Activated naive CD4-positive, alpha-beta T cell treated with anti-CD3 and anti-CD28 coated beads for 36 hours (primary cell): ENCODE measurements at regions not wholly inside any gene's neighbourhood (a gene's known extent, or its start where the extent isn't known, plus 50 kb on each side); places are given as distances from the start of the nearest gene placed in this dataset.
"Not testable (repeated sequence)": the region's sequence is repeated elsewhere in the genome, so short reads cannot be mapped to it uniquely, and the experiment has no call there.

Experiments used
- CTCF ChIA-PET: fragments of 350-600 bp; sonication (Branson Sonifier 250); formaldehyde crosslinking; loops from one replicate; lab custom pipeline; 2021; ENCODE audit warnings: antibody characterized with exemption; lab: Charles Lee
- DNase-seq: peaks from one replicate; pipeline ENCODE4 v3.0.0-alpha.2; 2020
- H3K27ac Mint-ChIP-seq: one replicate; pipeline ENCODE4 v1.8.0; 2021; ENCODE audit warnings: mild to moderate bottlenecking, mixed read lengths
- H3K27me3 Mint-ChIP-seq: one replicate; pipeline ENCODE4 v1.8.0; 2021; ENCODE audit warnings: low read depth, mixed read lengths
- H3K36me3 Mint-ChIP-seq: one replicate; pipeline ENCODE4 v1.8.0; 2021; ENCODE audit warnings: low read depth, mixed read lengths
- H3K4me1 Mint-ChIP-seq: one replicate; pipeline ENCODE4 v1.8.0; 2021; ENCODE audit warnings: low read depth, mixed read lengths
- H3K4me3 Mint-ChIP-seq: one replicate; pipeline ENCODE4 v1.8.0; 2021; ENCODE audit warnings: mild to moderate bottlenecking, moderate library complexity, mixed read lengths
- H3K9me3 Mint-ChIP-seq: one replicate; pipeline ENCODE4 v1.8.0; 2021; ENCODE audit warnings: mixed read lengths
- intact Hi-C: fragments of 100-400 bp; cut with micrococcal nuclease; formaldehyde crosslinking; loops from one replicate; pipeline ENCODE4 v1.15.1; 2023

- no peak for DNase-seq
- peaks cover 2% of the 10 kb centered on the region for H3K4me1 Mint-ChIP-seq
- H3K27me3 Mint-ChIP-seq: no peaks in the 10 kb centered on the region
- H3K4me3 Mint-ChIP-seq: no peak overlapping the region
- no peaks in the 10 kb centered on the region for H3K9me3 Mint-ChIP-seq
- no peaks in the 10 kb centered on the region for H3K36me3 Mint-ChIP-seq
- CTCF ChIA-PET: no interaction called here
- H3K27ac Mint-ChIP-seq: no peak overlapping the region
- intact Hi-C loops: no loop called here
These were observed 63.9 kb downstream of the NFKBIZ start for GRCh38 chr3:101913168-101913567.

DNA sequence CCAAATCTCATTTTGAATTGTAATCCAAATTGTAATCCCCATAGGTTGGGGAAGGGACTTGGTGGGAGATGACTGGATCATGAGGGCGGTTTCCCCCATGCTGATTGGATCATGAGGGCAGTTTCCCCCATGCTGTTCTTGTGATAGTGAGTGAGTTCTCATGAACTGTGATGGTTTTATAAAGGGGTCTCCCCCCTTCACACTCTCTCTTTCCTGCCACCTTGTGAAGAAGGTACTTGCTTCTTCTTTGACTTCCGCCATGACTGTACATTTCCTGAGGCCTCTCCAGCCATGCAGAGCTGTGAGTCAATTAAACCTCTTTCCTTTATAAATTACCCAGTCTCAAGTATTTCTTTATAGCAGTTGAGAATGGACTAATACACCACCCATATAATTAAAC, 68.4 kb downstream of the NFKBIZ start:
- DNase-seq, H3K36me3 Mint-ChIP-seq, H3K9me3 Mint-ChIP-seq, H3K27me3 Mint-ChIP-seq, H3K4me1 Mint-ChIP-seq, intact Hi-C loops, H3K4me3 Mint-ChIP-seq, CTCF ChIA-PET, H3K27ac Mint-ChIP-seq: not testable (repeated sequence)

- intact Hi-C loops, H3K36me3 Mint-ChIP-seq, H3K9me3 Mint-ChIP-seq, H3K27me3 Mint-ChIP-seq, DNase-seq, CTCF ChIA-PET, H3K27ac Mint-ChIP-seq, H3K4me3 Mint-ChIP-seq: not testable (repeated sequence)
- H3K4me1 Mint-ChIP-seq: peaks cover 32% of the 10 kb centered on the region
These were observed 72.9 kb downstream of the NFKBIZ start for GRCh38 chr3:101922151-101922725.

DNA sequence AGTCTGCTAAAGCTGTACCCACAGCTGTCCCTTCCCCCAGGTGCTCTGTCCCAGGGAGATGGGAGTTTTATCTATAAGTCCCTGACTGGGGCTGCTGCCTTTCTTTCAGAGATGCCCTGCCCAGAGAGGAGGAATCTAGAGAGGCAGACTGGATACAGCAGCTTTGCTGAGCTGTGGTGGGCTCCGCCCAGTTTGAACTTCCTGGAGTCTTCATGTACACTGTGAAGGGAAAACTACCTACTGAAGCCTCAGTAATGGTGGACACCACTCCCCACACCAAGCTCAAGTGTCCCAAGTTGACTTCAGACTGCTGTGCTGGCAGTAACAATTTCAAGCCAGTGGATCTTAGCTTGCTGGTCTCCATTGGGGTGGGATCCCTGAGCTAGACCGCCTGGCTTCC, 75.3 kb downstream of the NFKBIZ start:
- intact Hi-C loops: loop anchor here (1.0 kb wide), 3 partner anchors 12 to 74 kb away; no protein-coding TSS in a partner anchor
- peaks cover 30% of the 10 kb centered on the region for H3K4me1 Mint-ChIP-seq
- H3K36me3 Mint-ChIP-seq, CTCF ChIA-PET, H3K27ac Mint-ChIP-seq, H3K9me3 Mint-ChIP-seq, H3K27me3 Mint-ChIP-seq, H3K4me3 Mint-ChIP-seq: not testable (repeated sequence)
- DNase-seq: peak; percentile 32

DNA sequence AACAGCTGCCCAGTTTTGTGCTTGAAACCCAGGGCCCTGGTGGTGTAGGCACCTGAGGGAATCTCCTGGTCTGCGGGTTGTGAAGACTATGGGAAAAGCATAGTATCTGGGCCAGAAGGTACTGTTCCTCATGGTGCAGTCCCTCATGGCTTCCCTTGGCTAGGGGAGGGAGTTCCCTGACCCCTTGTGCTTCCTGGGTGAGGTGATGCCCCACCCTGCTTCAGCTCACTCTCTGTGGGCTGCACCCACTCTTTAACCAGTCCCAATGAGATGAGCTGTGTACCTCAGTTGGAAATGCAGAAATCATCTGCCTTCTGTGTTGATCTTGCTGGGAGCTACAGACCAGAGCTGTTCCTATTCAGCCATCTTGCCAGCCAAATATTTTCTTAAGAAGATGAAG, 75.8 kb downstream of the NFKBIZ start:
- not testable (repeated sequence) for H3K27ac Mint-ChIP-seq, H3K27me3 Mint-ChIP-seq, H3K36me3 Mint-ChIP-seq, H3K4me3 Mint-ChIP-seq, H3K9me3 Mint-ChIP-seq
- intact Hi-C loops: loop anchor here (1.0 kb wide), 3 partner anchors 11 to 75 kb away; no protein-coding TSS in a partner anchor
- peaks cover 30% of the 10 kb centered on the region for H3K4me1 Mint-ChIP-seq
- DNase-seq: peak; percentile 63
- CTCF ChIA-PET: interaction anchor here (0.6 to 1.3 kb wide), 4 partner anchors 9 to 300 kb away, joined by 3 read pairs; no protein-coding TSS in a partner anchor

DNA sequence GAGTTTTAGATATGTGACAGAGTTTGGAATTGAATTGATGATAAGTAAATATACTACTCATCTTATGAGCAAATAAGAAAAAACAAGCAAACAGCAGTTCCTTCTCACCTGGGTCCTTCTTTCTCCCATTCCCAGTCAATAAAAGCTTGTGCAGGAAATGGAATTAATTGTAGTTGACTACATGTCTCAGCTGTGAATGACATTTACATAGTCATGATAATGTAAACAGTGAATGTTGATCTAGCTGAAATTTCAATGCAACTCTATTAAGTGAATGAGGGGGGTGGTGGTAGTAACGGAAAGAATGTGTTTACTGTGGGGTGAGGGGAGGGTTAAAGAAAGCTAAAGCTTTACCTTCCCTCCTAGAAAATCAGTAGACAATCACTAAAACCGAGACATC, 76.2 kb downstream of the NFKBIZ start:
- no peak for DNase-seq
- CTCF ChIA-PET: interaction anchor here (0.6 to 1.3 kb wide), 4 partner anchors 9 to 299 kb away, joined by 3 read pairs; no protein-coding TSS in a partner anchor
- intact Hi-C loops: loop anchor here (1.0 kb wide), 3 partner anchors 11 to 75 kb away; no protein-coding TSS in a partner anchor
- peaks cover 30% of the 10 kb centered on the region for H3K4me1 Mint-ChIP-seq
- no peaks in the 10 kb centered on the region for H3K27me3 Mint-ChIP-seq
- H3K27ac Mint-ChIP-seq: no peak overlapping the region
- H3K36me3 Mint-ChIP-seq: no peaks in the 10 kb centered on the region
- peaks cover 3% of the 10 kb centered on the region for H3K9me3 Mint-ChIP-seq
- H3K4me3 Mint-ChIP-seq: no peak overlapping the region

DNA sequence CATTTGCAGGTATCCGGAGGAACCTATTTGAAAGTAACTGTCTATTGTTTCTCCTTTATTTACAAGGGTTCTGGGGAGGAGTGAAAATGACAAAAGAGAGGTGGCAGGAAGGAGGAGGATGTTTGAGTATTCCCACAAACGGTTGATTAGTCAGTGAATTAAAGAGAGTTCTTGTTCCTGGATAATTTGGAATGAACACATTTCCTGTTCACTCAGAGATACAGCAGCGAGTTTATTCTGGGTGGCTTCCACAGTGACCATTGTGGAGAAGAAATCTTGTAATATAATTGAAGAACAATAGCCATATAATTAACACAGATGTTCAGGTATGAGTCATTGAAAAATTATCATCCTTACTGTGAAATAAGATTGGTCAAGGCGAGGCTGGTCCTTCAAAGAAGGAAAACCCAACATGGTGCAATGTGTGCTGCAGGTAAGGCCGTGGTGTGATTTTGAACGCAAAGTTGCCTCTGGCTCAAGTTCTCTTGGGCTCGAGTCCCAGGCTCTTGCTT, 77.3 kb downstream of the NFKBIZ start:
- Mint-ChIP-seq H3K4me1 (peaks cover 30% of the 10 kb centered on the region), H3K27ac (no peak overlapping the region), H3K27me3 (no peaks in the 10 kb centered on the region), H3K4me3 (no peak overlapping the region), H3K36me3 (no peaks in the 10 kb centered on the region), H3K9me3 (peaks cover 3% of the 10 kb centered on the region)
- DNase-seq: no peak
- CTCF ChIA-PET: no interaction called here
- intact Hi-C loops: no loop called here

DNA sequence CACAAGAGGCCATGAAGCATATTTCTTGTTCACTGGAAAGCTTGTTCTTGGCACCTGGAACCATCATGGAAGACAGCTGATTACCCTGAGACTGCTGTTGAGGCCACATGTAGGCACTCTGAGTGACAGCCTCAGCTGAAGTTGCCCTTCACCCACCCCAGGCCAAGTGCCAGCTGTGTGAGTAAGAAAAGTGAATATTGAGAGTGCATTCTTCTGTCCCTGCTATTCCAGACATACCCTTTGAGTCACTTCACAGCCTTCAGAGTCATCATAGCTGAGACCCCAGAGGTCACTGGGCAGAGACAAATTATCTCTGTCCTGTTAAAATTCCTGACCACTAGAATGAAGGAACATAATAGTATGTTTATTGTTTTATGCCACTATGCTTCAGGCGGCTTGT, 79.6 kb downstream of the NFKBIZ start:
- no peak for DNase-seq
- H3K4me3 Mint-ChIP-seq: no peak overlapping the region
- no peaks in the 10 kb centered on the region for H3K27me3 Mint-ChIP-seq
- H3K36me3 Mint-ChIP-seq: peaks cover 1% of the 10 kb centered on the region
- CTCF ChIA-PET: no interaction called here
- peaks cover 27% of the 10 kb centered on the region for H3K4me1 Mint-ChIP-seq
- intact Hi-C loops: no loop called here
- no peaks in the 10 kb centered on the region for H3K9me3 Mint-ChIP-seq
- no peak overlapping the region for H3K27ac Mint-ChIP-seq

DNA sequence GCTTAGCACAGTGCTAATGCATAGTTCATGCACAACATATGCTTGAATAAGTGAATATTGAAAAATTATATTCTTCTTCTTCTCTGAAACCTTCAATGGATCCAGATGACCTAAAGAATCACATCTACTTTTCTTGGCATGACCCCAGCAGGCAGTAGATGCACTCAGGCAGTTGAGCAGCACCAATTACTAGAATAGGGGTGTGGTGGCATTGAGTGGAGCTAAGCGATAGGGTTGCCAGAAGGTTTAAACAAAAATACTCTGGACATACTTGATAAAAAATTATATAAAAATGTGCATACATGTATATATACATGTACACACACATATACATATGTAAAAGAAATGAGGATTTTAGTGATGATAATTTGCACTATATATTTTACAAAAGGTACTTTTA, 81.8 kb downstream of the NFKBIZ start:
- intact Hi-C loops: no loop called here
- no peak overlapping the region for H3K27ac Mint-ChIP-seq
- H3K27me3 Mint-ChIP-seq: peaks cover 2% of the 10 kb centered on the region
- peaks cover 1% of the 10 kb centered on the region for H3K36me3 Mint-ChIP-seq
- CTCF ChIA-PET: no interaction called here
- H3K4me3 Mint-ChIP-seq: no peak overlapping the region
- H3K4me1 Mint-ChIP-seq: peaks cover 19% of the 10 kb centered on the region
- H3K9me3 Mint-ChIP-seq: no peaks in the 10 kb centered on the region
- DNase-seq: no peak

DNA sequence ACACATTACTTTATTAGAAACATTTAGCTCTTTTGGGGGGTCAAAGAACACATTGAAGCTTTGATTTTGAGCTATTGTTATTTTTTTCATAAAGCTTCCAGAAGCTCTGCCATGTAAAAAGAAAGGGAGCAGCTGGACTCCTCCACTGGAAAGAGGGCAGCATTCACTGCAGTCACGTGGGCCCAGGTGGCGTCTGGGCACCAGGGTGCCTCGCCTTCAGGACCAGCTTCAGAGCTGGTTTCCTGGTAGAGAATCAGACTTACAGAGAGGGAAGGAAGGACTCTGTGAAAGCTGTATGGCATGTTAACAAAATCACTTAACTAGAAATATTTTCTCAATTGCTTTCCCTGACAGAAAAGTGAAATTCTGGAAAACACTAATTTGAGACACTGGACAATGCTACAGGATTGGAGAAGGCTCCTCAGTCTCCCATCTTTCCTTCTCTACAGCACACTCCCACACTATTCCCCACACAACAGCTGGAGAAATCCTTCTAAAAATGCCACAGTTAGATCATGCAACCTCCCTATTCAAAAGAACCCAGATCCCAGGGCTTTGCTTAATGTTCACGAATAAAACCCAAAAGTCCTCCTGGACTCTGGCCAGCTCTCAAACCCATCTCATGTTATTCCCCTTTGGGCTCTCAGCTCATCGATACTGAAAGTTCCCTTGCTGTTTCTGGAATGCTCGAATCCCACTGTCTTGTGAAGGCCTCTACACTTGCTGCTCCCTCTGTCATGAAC, 83.2 kb downstream of the NFKBIZ start:
- H3K27me3 Mint-ChIP-seq: peaks cover 2% of the 10 kb centered on the region
- peaks cover 1% of the 10 kb centered on the region for H3K36me3 Mint-ChIP-seq
- peaks cover 27% of the 10 kb centered on the region for H3K4me1 Mint-ChIP-seq
- no peak overlapping the region for H3K27ac Mint-ChIP-seq
- no peak overlapping the region for H3K4me3 Mint-ChIP-seq
- DNase-seq: no peak
- H3K9me3 Mint-ChIP-seq: no peaks in the 10 kb centered on the region
- CTCF ChIA-PET: interaction anchor here (1.0 to 1.2 kb wide), 2 partner anchors 77 to 130 kb away, joined by 3 read pairs; no protein-coding TSS in a partner anchor
- intact Hi-C loops: no loop called here

GRCh38 chr3:101936419-101937356, 87.4 kb downstream of the NFKBIZ start:
- Mint-ChIP-seq H3K9me3 (no peaks in the 10 kb centered on the region), H3K27me3 (peaks cover 2% of the 10 kb centered on the region), H3K4me3 (peak overlapping the region; percentile 0), H3K36me3 (peaks cover 1% of the 10 kb centered on the region), H3K27ac (peak overlapping the region; percentile 57), H3K4me1 (peaks cover 32% of the 10 kb centered on the region)
- peak; percentile 33 for DNase-seq
- intact Hi-C loops: loop anchor here (1.0 to 5.0 kb wide), 17 partner anchors 11 to 418 kb away; partner anchors contain the start of genes CEP97, PCNP and RPL24
- CTCF ChIA-PET: interaction anchor here (0.6 to 2.3 kb wide), 5 partner anchors 81 to 375 kb away, joined by 3 to 9 read pairs (median 3); no protein-coding TSS in a partner anchor
